K562 (cell line): ENCODE measurements at regions not wholly inside any gene's neighbourhood (a gene's known extent, or its start where the extent isn't known, plus 50 kb on each side); places are given as distances from the start of the nearest gene placed in this dataset.

Source experiments
- ATAC-seq: fragments of 200-7000 bp; cut with Tn5 transposase; 3 replicates; pipeline ENCODE4 v1.9.1; 2020; ENCODE audit warnings: moderate library complexity
- BruUV-seq: library from RNA; stranded (reverse); fragments of 400-500 nt; replicated peaks from 2 replicates; lab custom pipeline; 2021; lab: Mats Ljungman, UMichigan
- CTCF ChIA-PET: fragments of 300-600 bp; formaldehyde crosslinking; extraction: SDS; loops from one replicate; lab custom pipeline; 2021; ENCODE audit warnings: low intra/inter-chr PET ratio; lab: Yijun Ruan, JAX
- POLR2A ChIA-PET: fragments of 300-600, 350-650 bp; sonication (Branson Sonifier 250); formaldehyde crosslinking; extraction: SDS; loops from one replicate; lab custom pipeline; 2021; ENCODE audit warnings: antibody characterized with exemption, inconsistent platforms; lab: Yijun Ruan, JAX
- DNase-seq, 4 experiments: peaks; one replicate each; pipeline versions ENCODE4 v3.0.0 to v3.0.0-alpha.2; 2011 to 2018; ENCODE audit warnings: low spot score in 3 of 4, mixed read lengths in 3 of 4; ENCODE audit errors: extremely low read depth in 1 of 4
- FAIRE-seq: peaks from 2 replicates; lab custom pipeline; 2011; peaks lifted over from hg19 to GRCh38; lab: Jason Lieb, UNC
- H2AFZ ChIP-seq: 2 replicates; pipeline ENCODE4 v1.6.0; 2011; ENCODE audit warnings: low read depth, low read length, control low read depth, inconsistent platforms
- H3K27ac ChIP-seq: fragments of 200-600 bp; 3 replicates; pipeline ENCODE4 v1.8.0; 2011; ENCODE audit warnings: low read depth, mild to moderate bottlenecking, control low read depth, inconsistent platforms, low read length, moderate library complexity, mixed read lengths; ENCODE audit errors: extremely low read depth
- H3K27me3 ChIP-seq, 2 experiments: fragments of 300-600 bp in 1 of 2; 2 replicates in 1 of 2; 3 replicates in 1 of 2; pipeline versions ENCODE4 v1.6.0 to v1.8.0; 2011; ENCODE audit warnings: inconsistent platforms in 2 of 2, low read length in 2 of 2, mild to moderate bottlenecking in 1 of 2, mixed read lengths in 1 of 2, moderate library complexity in 1 of 2; ENCODE audit not compliant: control insufficient read depth in 2 of 2, insufficient read depth in 2 of 2
- H3K36me3 ChIP-seq: fragments of 300-600 bp; 3 replicates; pipeline ENCODE4 v1.8.0; 2011; ENCODE audit warnings: mild to moderate bottlenecking, low read length, inconsistent platforms; ENCODE audit not compliant: control insufficient read depth, insufficient read depth
- H3K4me1 ChIP-seq, 2 experiments: fragments of 200-600 bp in 1 of 2; replicated peaks in 1 of 2; 2 replicates in 1 of 2; 3 replicates in 1 of 2; pipeline versions ENCODE4 v1.5.1 to v1.8.0; 2011; ENCODE audit warnings: inconsistent platforms in 2 of 2, low read length in 2 of 2, mild to moderate bottlenecking in 1 of 2, mixed read lengths in 1 of 2, moderate library complexity in 1 of 2; ENCODE audit not compliant: control insufficient read depth in 2 of 2, insufficient read depth in 2 of 2
- H3K4me2 ChIP-seq: 2 replicates; pipeline ENCODE4 v1.6.1; 2011; ENCODE audit warnings: low read length, control low read depth, inconsistent platforms, mixed read lengths; ENCODE audit not compliant: insufficient read depth
- H3K4me3 ChIP-seq: fragments of 200-600 bp; sonication (generic), shearing (Covaris generic); 2 replicates; pipeline ENCODE4 v1.5.1; 2016; ENCODE audit warnings: control low read depth, inconsistent platforms
- H3K79me2 ChIP-seq: fragments of 200-600 bp; 3 replicates; pipeline ENCODE4 v1.8.0; 2011; ENCODE audit warnings: low read length, inconsistent platforms; ENCODE audit not compliant: control insufficient read depth, insufficient read depth
- H3K9ac ChIP-seq, 2 experiments: 2 replicates each; pipeline versions ENCODE4 v1.6.0 to v1.6.1; 2011; ENCODE audit warnings: low read depth in 2 of 2, low read length in 2 of 2, control low read depth in 1 of 2, inconsistent platforms in 1 of 2, mild to moderate bottlenecking in 1 of 2, mixed read lengths in 1 of 2; ENCODE audit not compliant: insufficient read depth in 1 of 2
- H3K9me1 ChIP-seq: one replicate; pipeline ENCODE4 v1.6.0; 2011; ENCODE audit warnings: inconsistent platforms, mild to moderate bottlenecking, low read length, moderate library complexity; ENCODE audit not compliant: control insufficient read depth, insufficient read depth
- H3K9me3 ChIP-seq: replicated peaks from 2 replicates; pipeline ENCODE4 v1.5.1; 2011; ENCODE audit warnings: low read depth, low read length, inconsistent platforms; ENCODE audit not compliant: control insufficient read depth, insufficient read depth
- H4K20me1 ChIP-seq: replicated peaks from 2 replicates; pipeline ENCODE4 v1.6.1; 2011; ENCODE audit warnings: low read length, inconsistent platforms, mixed read lengths; ENCODE audit not compliant: control insufficient read depth, insufficient read depth
- RNF2 ChIP-seq: sonication (generic); IDR thresholded peaks from 2 replicates; pipeline ENCODE4 v1.6.1; 2016
- SREBF1 ChIP-seq: fragments of 150-350 bp; IDR thresholded peaks from 2 replicates; pipeline ENCODE4 v1.6.1; 2014; ENCODE audit warnings: antibody characterized with exemption, low read depth, low read length, borderline replicate concordance
- ZNF444 ChIP-seq: fragments of 250-450 bp; sonication (Bioruptor Pico); IDR thresholded peaks from 2 replicates; pipeline ENCODE4 v1.4.0; 2020; ENCODE audit warnings: mild to moderate bottlenecking, moderate library complexity
- WGBS: fragments of 100-300 bp; shearing (Covaris generic); methylation state at CpG from one replicate; pipeline ENCODE4 v1.1.6; 2016; ENCODE audit warnings: low coverage, mixed read lengths; ENCODE audit not compliant: insufficient coverage; ENCODE audit errors: missing lambda C conversion rate; 5-methylcytosine and 5-hydroxymethylcytosine counted together
- in situ Hi-C: fragments of 300-500 bp; cut with MboI; formaldehyde crosslinking; loops from 4 replicates; pipeline ENCODE4 v1.15.0; 2018; ENCODE audit warnings: inconsistent platforms, mixed read lengths
- intact Hi-C: fragments of 100-400 bp; cut with micrococcal nuclease; formaldehyde crosslinking; loops from 2 replicates; pipeline ENCODE4 v1.14.2; 2022
- TF ChIP-seq, protein P1 (sequence below), 3 experiments: fragments of 200-800 bp in 1 of 3; fragments of 250-450 bp in 1 of 3; fragments of 450-650 bp in 1 of 3; sonication (Bioruptor Pico) in 1 of 3; sonication (Bioruptor generic) in 1 of 3; formaldehyde crosslinking in 1 of 3; IDR thresholded peaks; 2 replicates each; pipeline versions ENCODE4 v1.6.1 to v1.8.0; 2016 to 2022; ENCODE audit warnings: mild to moderate bottlenecking in 2 of 3, missing genetic modification characterization in 2 of 3, missing compliant biosample characterization in 1 of 3, moderate library complexity in 1 of 3

DNA sequence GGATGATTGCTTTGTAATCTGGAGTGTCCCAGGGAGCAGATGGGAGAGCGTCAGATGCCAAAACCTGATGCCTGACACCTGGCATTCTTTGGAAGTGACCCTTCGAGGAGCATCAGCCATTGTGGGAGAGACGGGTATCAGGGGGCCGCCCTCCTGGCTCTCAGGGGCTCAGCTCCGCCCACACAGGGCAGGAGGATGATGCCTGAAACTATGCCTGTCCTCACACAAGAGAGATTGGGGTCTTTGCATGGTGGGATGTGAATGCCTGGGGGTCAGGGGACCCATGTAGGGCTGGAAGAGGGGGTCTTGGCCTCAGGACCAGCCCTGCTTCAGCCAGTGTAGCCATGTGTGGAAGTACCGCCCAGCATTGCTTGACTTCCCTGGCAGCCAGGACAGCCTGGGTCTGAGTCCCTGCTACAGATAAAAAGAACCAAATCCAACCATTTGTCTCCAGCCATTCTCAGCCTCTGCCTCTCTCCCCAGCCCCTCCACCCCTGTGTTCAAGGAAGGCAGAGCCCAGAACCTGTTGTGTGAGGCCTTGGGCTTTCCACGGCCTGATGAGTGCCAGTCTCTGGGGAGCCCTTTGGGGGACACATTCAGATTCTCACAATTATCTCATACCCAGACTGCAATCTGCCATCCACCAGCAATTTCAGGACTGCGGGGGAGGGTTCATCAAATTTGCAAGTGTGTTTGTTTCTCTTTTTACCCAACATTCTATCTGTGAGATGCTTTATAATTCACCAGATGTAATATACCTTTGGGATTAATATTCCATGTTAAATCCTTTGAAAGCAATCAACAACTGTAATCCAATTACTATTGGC, 371.2 kb downstream of the PREX1 start:
- no peak for ATAC-seq
- H3K36me3 ChIP-seq, result no peaks in the 10 kb centered on the region
- H3K4me3 ChIP-seq, result no peak overlapping the region
- H2AFZ ChIP-seq, result no peak overlapping the region
- in situ Hi-C loops, result no loop called here
- CTCF ChIA-PET, result no interaction called here
- intact Hi-C loops, result no loop called here
- H3K4me1 ChIP-seq, result no peaks in the 10 kb centered on the region
- H3K9ac ChIP-seq, result no peak overlapping the region
- H3K9me1 ChIP-seq, result no peaks in the 10 kb centered on the region
- TF ChIP-seq RNF2, result no peak
- no peak for TF ChIP-seq ZNF444
- TF ChIP-seq, protein P1, sequence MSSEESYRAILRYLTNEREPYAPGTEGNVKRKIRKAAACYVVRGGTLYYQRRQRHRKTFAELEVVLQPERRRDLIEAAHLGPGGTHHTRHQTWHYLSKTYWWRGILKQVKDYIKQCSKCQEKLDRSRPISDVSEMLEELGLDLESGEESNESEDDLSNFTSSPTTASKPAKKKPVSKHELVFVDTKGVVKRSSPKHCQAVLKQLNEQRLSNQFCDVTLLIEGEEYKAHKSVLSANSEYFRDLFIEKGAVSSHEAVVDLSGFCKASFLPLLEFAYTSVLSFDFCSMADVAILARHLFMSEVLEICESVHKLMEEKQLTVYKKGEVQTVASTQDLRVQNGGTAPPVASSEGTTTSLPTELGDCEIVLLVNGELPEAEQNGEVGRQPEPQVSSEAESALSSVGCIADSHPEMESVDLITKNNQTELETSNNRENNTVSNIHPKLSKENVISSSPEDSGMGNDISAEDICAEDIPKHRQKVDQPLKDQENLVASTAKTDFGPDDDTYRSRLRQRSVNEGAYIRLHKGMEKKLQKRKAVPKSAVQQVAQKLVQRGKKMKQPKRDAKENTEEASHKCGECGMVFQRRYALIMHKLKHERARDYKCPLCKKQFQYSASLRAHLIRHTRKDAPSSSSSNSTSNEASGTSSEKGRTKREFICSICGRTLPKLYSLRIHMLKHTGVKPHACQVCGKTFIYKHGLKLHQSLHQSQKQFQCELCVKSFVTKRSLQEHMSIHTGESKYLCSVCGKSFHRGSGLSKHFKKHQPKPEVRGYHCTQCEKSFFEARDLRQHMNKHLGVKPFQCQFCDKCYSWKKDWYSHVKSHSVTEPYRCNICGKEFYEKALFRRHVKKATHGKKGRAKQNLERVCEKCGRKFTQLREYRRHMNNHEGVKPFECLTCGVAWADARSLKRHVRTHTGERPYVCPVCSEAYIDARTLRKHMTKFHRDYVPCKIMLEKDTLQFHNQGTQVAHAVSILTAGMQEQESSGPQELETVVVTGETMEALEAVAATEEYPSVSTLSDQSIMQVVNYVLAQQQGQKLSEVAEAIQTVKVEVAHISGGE (CRISPR knock-in tag; IDR thresholded peaks at IDR 0.05), result peak in 1 of 3 experiments; percentile 31; a peak in 1 of 6 replicates
- no peak for TF ChIP-seq SREBF1
- TF ChIP-seq, all 486 proteins: peak for 1
- Histone ChIP-seq H3K79me2 (no peaks in the 10 kb centered on the region), H3K4me2 (no peak overlapping the region), H4K20me1 (no peaks in the 10 kb centered on the region; the same call in none of the 2 replicates), H3K27ac (no peak overlapping the region), H3K9me3 (no peaks in the 10 kb centered on the region), H3K27me3 (peaks cover 3 to 64% of the 10 kb centered on the region in 2 experiments; a peak in 3 of 5 replicates)
- FAIRE-seq (no peak), DNase-seq (no peak)
- WGBS, result 2% methylated on average over 8 of the region's 8 CpGs
- no TSS peak for BruUV-seq
- POLR2A ChIA-PET, result interaction anchor here (0.6 kb wide), 1 partner anchor 116 kb away, joined by 3 read pairs; no protein-coding TSS in a partner anchor
